ENCODE measurements at regions not wholly inside any gene's neighbourhood (a gene's known extent, or its start where the extent isn't known, plus 50 kb on each side); places are given as distances from the start of the nearest gene placed in this dataset.
"Not testable (repeated sequence)": the region's sequence is repeated elsewhere in the genome, so short reads cannot be mapped to it uniquely, and the experiment has no call there.

- TF ChIP-seq POLR2A (IDR thresholded peaks at IDR 0.05; ENCODE audit: low read length); EP300 (IDR thresholded peaks at IDR 0.05); CHD2 (IDR thresholded peaks at IDR 0.05; ENCODE audit: low read length, partially characterized antibody); USF2 (IDR thresholded peaks at IDR 0.05); CEBPB (IDR thresholded peaks at IDR 0.05): not testable (repeated sequence)
These were observed 78.7 kb upstream of the DRD5 start for GRCh38 chr4:9702696-9703095.

Measured in A549 (cell line).